Gastroesophageal sphincter (tissue), 3 donors: ENCODE measurements at regions not wholly inside any gene's neighbourhood (a gene's known extent, or its start where the extent isn't known, plus 50 kb on each side); places are given as distances from the start of the nearest gene placed in this dataset.

Experiments used
- CTCF ChIP-seq, 4 experiments: fragments of 200-600 bp in 2 of 4; fragments of 450-650 bp in 2 of 4; sonication (generic) in 1 of 4; IDR thresholded peaks; one replicate each; pipeline ENCODE4 v1.5.1; 2017 to 2019; ENCODE audit warnings: antibody characterized with exemption in 4 of 4, mild to moderate bottlenecking in 2 of 4, moderate library complexity in 2 of 4
- POLR2A ChIP-seq, 2 donors: fragments of 450-650 bp; IDR thresholded peaks; one replicate each; pipeline ENCODE4 v1.6.1; 2017; ENCODE audit warnings: antibody characterized with exemption in 2 of 2, mild to moderate bottlenecking in 2 of 2, moderate library complexity in 1 of 2
- POLR2AphosphoS5 ChIP-seq: sonication (generic); formaldehyde crosslinking; IDR thresholded peaks from one replicate; pipeline ENCODE4 v1.6.1; 2017; ENCODE audit warnings: antibody characterized with exemption

GRCh38 chr13:50209631-50210030 is 194.4 kb downstream of the KCNRG start:
- TF ChIP-seq CTCF (IDR thresholded peaks at IDR 0.05) (no peak), POLR2A (IDR thresholded peaks at IDR 0.05) (no peak), POLR2AphosphoS5 (no peak)
